Breast epithelium (tissue), 3 donors: ENCODE measurements at regions not wholly inside any gene's neighbourhood (a gene's known extent, or its start where the extent isn't known, plus 50 kb on each side); places are given as distances from the start of the nearest gene placed in this dataset.

ENCODE experiments used
- POLR2A ChIP-seq: fragments of 450-650 bp; IDR thresholded peaks from one replicate; pipeline ENCODE4 v1.6.1; 2016; ENCODE audit warnings: antibody characterized with exemption, mild to moderate bottlenecking, moderate library complexity
- POLR2AphosphoS5 ChIP-seq, 3 donors: sonication (generic); formaldehyde crosslinking; IDR thresholded peaks; one replicate each; pipeline ENCODE4 v1.6.1; 2017; ENCODE audit warnings: antibody characterized with exemption in 3 of 3
- TF ChIP-seq, protein P1 (sequence below), 3 donors: fragments of 450-650 bp; IDR thresholded peaks; one replicate each; pipeline ENCODE4 v1.5.1; 2016 to 2017; ENCODE audit warnings: antibody characterized with exemption in 3 of 3, mild to moderate bottlenecking in 3 of 3, moderate library complexity in 3 of 3

DNA sequence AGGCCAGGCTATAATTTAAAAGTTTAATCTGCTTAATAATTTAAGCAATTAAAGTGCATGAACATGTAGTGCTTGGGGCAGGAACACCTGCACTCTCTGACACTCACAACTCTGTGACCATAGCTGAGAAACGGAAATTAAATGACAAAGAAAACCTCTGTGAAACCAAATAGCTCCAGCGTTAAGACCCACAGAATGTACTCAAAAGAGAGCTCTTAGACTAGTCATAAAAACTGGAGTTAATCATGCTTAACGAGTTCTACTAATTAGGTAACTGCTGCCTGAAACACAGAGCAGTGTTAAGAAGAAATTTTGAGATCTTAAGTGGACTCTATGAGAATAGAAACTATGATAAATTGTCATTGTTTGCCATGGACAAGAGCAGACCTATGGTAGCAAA, 174.4 kb upstream of the SPIN4 start:
- TF ChIP-seq, protein P1, sequence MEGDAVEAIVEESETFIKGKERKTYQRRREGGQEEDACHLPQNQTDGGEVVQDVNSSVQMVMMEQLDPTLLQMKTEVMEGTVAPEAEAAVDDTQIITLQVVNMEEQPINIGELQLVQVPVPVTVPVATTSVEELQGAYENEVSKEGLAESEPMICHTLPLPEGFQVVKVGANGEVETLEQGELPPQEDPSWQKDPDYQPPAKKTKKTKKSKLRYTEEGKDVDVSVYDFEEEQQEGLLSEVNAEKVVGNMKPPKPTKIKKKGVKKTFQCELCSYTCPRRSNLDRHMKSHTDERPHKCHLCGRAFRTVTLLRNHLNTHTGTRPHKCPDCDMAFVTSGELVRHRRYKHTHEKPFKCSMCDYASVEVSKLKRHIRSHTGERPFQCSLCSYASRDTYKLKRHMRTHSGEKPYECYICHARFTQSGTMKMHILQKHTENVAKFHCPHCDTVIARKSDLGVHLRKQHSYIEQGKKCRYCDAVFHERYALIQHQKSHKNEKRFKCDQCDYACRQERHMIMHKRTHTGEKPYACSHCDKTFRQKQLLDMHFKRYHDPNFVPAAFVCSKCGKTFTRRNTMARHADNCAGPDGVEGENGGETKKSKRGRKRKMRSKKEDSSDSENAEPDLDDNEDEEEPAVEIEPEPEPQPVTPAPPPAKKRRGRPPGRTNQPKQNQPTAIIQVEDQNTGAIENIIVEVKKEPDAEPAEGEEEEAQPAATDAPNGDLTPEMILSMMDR (IDR thresholded peaks at IDR 0.05), result no peak
- TF ChIP-seq POLR2A (no peak), POLR2AphosphoS5 (IDR thresholded peaks at IDR 0.05) (no peak)
